A549 (cell line): ENCODE measurements at regions not wholly inside any gene's neighbourhood (a gene's known extent, or its start where the extent isn't known, plus 50 kb on each side); places are given as distances from the start of the nearest gene placed in this dataset.

Experiments used
- POLR2A ChIP-seq: IDR thresholded peaks from 2 replicates; pipeline ENCODE4 v1.6.1; 2012; ENCODE audit warnings: mild to moderate bottlenecking, low read length
- RNF2 ChIP-seq: fragments of 200-600 bp; sonication (generic); IDR thresholded peaks from 2 replicates; pipeline ENCODE4 v1.6.1; 2016; ENCODE audit warnings: low read depth, mild to moderate bottlenecking, antibody characterized with exemption, moderate library complexity, borderline replicate concordance
- TF ChIP-seq, protein P1 (sequence below): fragments of >200 bp; sonication (Bioruptor Twin); formaldehyde crosslinking; IDR thresholded peaks from 3 replicates; pipeline ENCODE4 v1.5.1; 2016
- TF ChIP-seq, protein P2 (sequence below): IDR thresholded peaks from 2 replicates; pipeline ENCODE4 v1.6.1; 2012

- TF ChIP-seq, protein P1, sequence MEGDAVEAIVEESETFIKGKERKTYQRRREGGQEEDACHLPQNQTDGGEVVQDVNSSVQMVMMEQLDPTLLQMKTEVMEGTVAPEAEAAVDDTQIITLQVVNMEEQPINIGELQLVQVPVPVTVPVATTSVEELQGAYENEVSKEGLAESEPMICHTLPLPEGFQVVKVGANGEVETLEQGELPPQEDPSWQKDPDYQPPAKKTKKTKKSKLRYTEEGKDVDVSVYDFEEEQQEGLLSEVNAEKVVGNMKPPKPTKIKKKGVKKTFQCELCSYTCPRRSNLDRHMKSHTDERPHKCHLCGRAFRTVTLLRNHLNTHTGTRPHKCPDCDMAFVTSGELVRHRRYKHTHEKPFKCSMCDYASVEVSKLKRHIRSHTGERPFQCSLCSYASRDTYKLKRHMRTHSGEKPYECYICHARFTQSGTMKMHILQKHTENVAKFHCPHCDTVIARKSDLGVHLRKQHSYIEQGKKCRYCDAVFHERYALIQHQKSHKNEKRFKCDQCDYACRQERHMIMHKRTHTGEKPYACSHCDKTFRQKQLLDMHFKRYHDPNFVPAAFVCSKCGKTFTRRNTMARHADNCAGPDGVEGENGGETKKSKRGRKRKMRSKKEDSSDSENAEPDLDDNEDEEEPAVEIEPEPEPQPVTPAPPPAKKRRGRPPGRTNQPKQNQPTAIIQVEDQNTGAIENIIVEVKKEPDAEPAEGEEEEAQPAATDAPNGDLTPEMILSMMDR = no peak
- no peak for TF ChIP-seq POLR2A
- TF ChIP-seq, protein P2, sequence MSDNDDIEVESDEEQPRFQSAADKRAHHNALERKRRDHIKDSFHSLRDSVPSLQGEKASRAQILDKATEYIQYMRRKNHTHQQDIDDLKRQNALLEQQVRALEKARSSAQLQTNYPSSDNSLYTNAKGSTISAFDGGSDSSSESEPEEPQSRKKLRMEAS = no peak
- TF ChIP-seq RNF2 = no peak
Observed at GRCh38 chr12:45131506-45131905, 80.6 kb upstream of the DBX2 start.
